ENCODE measurements at regions not wholly inside any gene's neighbourhood (a gene's known extent, or its start where the extent isn't known, plus 50 kb on each side); places are given as distances from the start of the nearest gene placed in this dataset.

GRCh38 chr20:40449974-40450616 lies 238.9 kb downstream of the MAFB start:
- no peak for DNase-seq (ENCODE audit: extremely low read depth, low read depth)
- TF ChIP-seq CTCF (IDR thresholded peaks at IDR 0.05; ENCODE audit: low read depth, low read length), result no peak

- TF ChIP-seq CTCF (IDR thresholded peaks at IDR 0.05; ENCODE audit: low read depth, low read length), result no peak
- no peak for DNase-seq (ENCODE audit: extremely low read depth, low read depth)
Measured at GRCh38 chr20:40449144-40449690, 239.8 kb downstream of the MAFB start.

- no peak for DNase-seq (ENCODE audit: extremely low read depth, low read depth)
- TF ChIP-seq CTCF (IDR thresholded peaks at IDR 0.05; ENCODE audit: low read depth, low read length), result no peak; the same call in 1 of the 2 replicates
Measured at GRCh38 chr20:40446888-40447287, 242.1 kb downstream of the MAFB start.

- no peak for DNase-seq (ENCODE audit: extremely low read depth, low read depth)
- TF ChIP-seq CTCF (IDR thresholded peaks at IDR 0.05; ENCODE audit: low read depth, low read length), result no peak
Measured at GRCh38 chr20:40444516-40444915, 244.5 kb downstream of the MAFB start.

GRCh38 chr20:40443753-40444152 lies 245.3 kb downstream of the MAFB start:
- no peak for DNase-seq (ENCODE audit: extremely low read depth, low read depth)

GRCh38 chr20:40442181-40442963 lies 246.7 kb downstream of the MAFB start:
- DNase-seq (ENCODE audit: extremely low read depth, low read depth), result no peak
- TF ChIP-seq CTCF (IDR thresholded peaks at IDR 0.05; ENCODE audit: low read depth, low read length), result no peak

More at GRCh38 chr20:40443753-40444152, 245.3 kb downstream of the MAFB start:
- TF ChIP-seq CTCF (IDR thresholded peaks at IDR 0.05; ENCODE audit: low read depth, low read length), result no peak

GRCh38 chr20:40441771-40442170 lies 247.3 kb downstream of the MAFB start:
- no peak for TF ChIP-seq CTCF (IDR thresholded peaks at IDR 0.05; ENCODE audit: low read depth, low read length)

More at GRCh38 chr20:40441771-40442170, 247.3 kb downstream of the MAFB start:
- no peak for DNase-seq (ENCODE audit: extremely low read depth, low read depth)
